IMR-90 (cell line): ENCODE measurements at regions not wholly inside any gene's neighbourhood (a gene's known extent, or its start where the extent isn't known, plus 50 kb on each side); places are given as distances from the start of the nearest gene placed in this dataset.

Experiments used
- ATAC-seq: fragments of 200-7000 bp; cut with Tn5 transposase; 2 replicates; pipeline ENCODE4 v1.9.1; 2020; ENCODE audit warnings: low read depth, mild to moderate bottlenecking, moderate library complexity
- BruUV-seq: library from RNA; stranded (reverse); fragments of 400-500 nt; replicated peaks from 2 replicates; lab custom pipeline; 2021; lab: Mats Ljungman, UMichigan
- CTCF ChIA-PET: fragments of 300-600 bp; formaldehyde crosslinking; extraction: SDS; loops from one replicate; lab custom pipeline; 2021; ENCODE audit warnings: antibody characterized with exemption; lab: Yijun Ruan, JAX
- POLR2A ChIA-PET: fragments of 300-600 bp; sonication (Branson Sonifier 250); formaldehyde crosslinking; loops from one replicate; lab custom pipeline; 2022; ENCODE audit warnings: antibody characterized with exemption; ENCODE audit not compliant: unreplicated experiment; lab: Charles Lee
- DNase-seq: peaks from one replicate; pipeline ENCODE4 v3.0.0; 2013
- H2AFZ ChIP-seq: replicated peaks from 2 replicates; pipeline ENCODE3; 2013; ENCODE audit warnings: low read length, mild to moderate bottlenecking; ENCODE audit not compliant: poor library complexity
- H2AK5ac ChIP-seq: 2 replicates; pipeline ENCODE4 v1.6.1; 2013; ENCODE audit warnings: low read depth, low read length, inconsistent platforms
- H2AK9ac ChIP-seq: replicated peaks from 2 replicates; pipeline ENCODE3; 2013; ENCODE audit warnings: mild to moderate bottlenecking, low read depth, low read length, moderate library complexity; ENCODE audit not compliant: poor library complexity
- H2BK120ac ChIP-seq: 2 replicates; pipeline ENCODE4 v1.6.1; 2013; ENCODE audit warnings: low read depth, low read length, inconsistent platforms
- H2BK15ac ChIP-seq: 3 replicates; pipeline ENCODE4 v1.6.1; 2013; ENCODE audit warnings: low read depth, low read length, inconsistent platforms
- H2BK20ac ChIP-seq: 2 replicates; pipeline ENCODE4 v1.6.1; 2013; ENCODE audit warnings: low read depth, mild to moderate bottlenecking, inconsistent platforms, low read length, moderate library complexity
- H2BK5ac ChIP-seq: 2 replicates; pipeline ENCODE4 v1.6.1; 2013; ENCODE audit warnings: mild to moderate bottlenecking, low read depth, low read length, inconsistent platforms; ENCODE audit not compliant: poor library complexity, severe bottlenecking
- H3K14ac ChIP-seq: replicated peaks from 2 replicates; pipeline ENCODE4 v1.6.1; 2013; ENCODE audit warnings: low read depth, low read length, inconsistent platforms
- H3K18ac ChIP-seq: 2 replicates; pipeline ENCODE4 v1.6.1; 2013; ENCODE audit warnings: low read depth, low read length, control low read depth
- H3K23ac ChIP-seq: 2 replicates; pipeline ENCODE4 v1.6.1; 2013; ENCODE audit warnings: low read depth, low read length, inconsistent platforms
- H3K27ac ChIP-seq: 2 replicates; pipeline ENCODE4 v1.5.1; 2013; ENCODE audit warnings: mild to moderate bottlenecking, control low read depth, low read length; ENCODE audit not compliant: insufficient read depth
- H3K27me3 ChIP-seq: 2 replicates; pipeline ENCODE4 v1.6.1; 2013; ENCODE audit warnings: low read length; ENCODE audit not compliant: control insufficient read depth, insufficient read depth
- H3K36me3 ChIP-seq: 2 replicates; pipeline ENCODE4 v1.6.1; 2013; ENCODE audit warnings: low read length, mixed read lengths; ENCODE audit not compliant: control insufficient read depth, insufficient read depth
- H3K4ac ChIP-seq: 2 replicates; pipeline ENCODE4 v1.6.1; 2013; ENCODE audit warnings: low read depth, low read length, inconsistent platforms
- H3K4me1 ChIP-seq: 2 replicates; pipeline ENCODE4 v1.6.1; 2013; ENCODE audit warnings: low read length, mixed read lengths; ENCODE audit not compliant: control insufficient read depth, insufficient read depth
- H3K4me2 ChIP-seq: 2 replicates; pipeline ENCODE4 v1.6.1; 2013; ENCODE audit warnings: low read depth, mild to moderate bottlenecking, control low read depth, low read length, moderate library complexity
- H3K4me3 ChIP-seq: 2 replicates; pipeline ENCODE4 v1.5.1; 2013; ENCODE audit warnings: low read depth, mild to moderate bottlenecking, control low read depth, low read length, moderate library complexity; ENCODE audit not compliant: insufficient read depth
- H3K56ac ChIP-seq: 2 replicates; pipeline ENCODE4 v1.6.1; 2013; ENCODE audit warnings: low read length, inconsistent platforms; ENCODE audit not compliant: insufficient read depth; ENCODE audit errors: extremely low read depth
- H3K79me1 ChIP-seq, 2 experiments: 2 replicates each; pipeline ENCODE4 v1.6.1; 2013; ENCODE audit warnings: low read length in 2 of 2, inconsistent platforms in 1 of 2, low read depth in 1 of 2
- H3K9ac ChIP-seq: 2 replicates; pipeline ENCODE4 v1.6.1; 2013; ENCODE audit warnings: low read depth, low read length, control low read depth
- H3K9me1 ChIP-seq: 2 replicates; pipeline ENCODE4 v1.6.1; 2013; ENCODE audit warnings: low read length, inconsistent platforms; ENCODE audit not compliant: insufficient read depth
- H3K9me3 ChIP-seq: 2 replicates; pipeline ENCODE4 v1.6.1; 2013; ENCODE audit warnings: low read length; ENCODE audit not compliant: control insufficient read depth, insufficient read depth
- H4K20me1 ChIP-seq: 2 replicates; pipeline ENCODE4 v1.6.1; 2013; ENCODE audit warnings: low read length, inconsistent platforms; ENCODE audit not compliant: insufficient read depth
- H4K5ac ChIP-seq: 2 replicates; pipeline ENCODE4 v1.6.1; 2013; ENCODE audit warnings: mild to moderate bottlenecking, low read depth, low read length, control low read depth
- H4K8ac ChIP-seq, 2 experiments: 2 replicates each; pipeline ENCODE4 v1.6.1; 2013; ENCODE audit warnings: low read depth in 2 of 2, low read length in 2 of 2, control low read depth in 1 of 2, inconsistent platforms in 1 of 2
- H4K91ac ChIP-seq: 2 replicates; pipeline ENCODE4 v1.6.1; 2013; ENCODE audit warnings: low read depth, low read length, inconsistent platforms; ENCODE audit not compliant: insufficient read depth
- BHLHE40 ChIP-seq: fragments of 150-350 bp; IDR thresholded peaks from 2 replicates; pipeline ENCODE4 v1.6.1; 2016; ENCODE audit warnings: mild to moderate bottlenecking, low read depth, low read length
- CEBPB ChIP-seq: IDR thresholded peaks from 2 replicates; pipeline ENCODE4 v1.6.1; 2012; ENCODE audit warnings: low read depth, low read length, improper control_type of control experiment
- CTCF ChIP-seq: conservative IDR thresholded peaks from 2 replicates; pipeline ENCODE4 v1.5.1; 2012; ENCODE audit warnings: mild to moderate bottlenecking, low read depth, low read length, improper control_type of control experiment
- MAFK ChIP-seq: IDR thresholded peaks from 2 replicates; pipeline ENCODE4 v1.6.1; 2012; ENCODE audit warnings: low read depth, low read length, improper control_type of control experiment
- MXI1 ChIP-seq: IDR thresholded peaks from 2 replicates; pipeline ENCODE4 v1.6.1; 2012; ENCODE audit warnings: low read depth, mild to moderate bottlenecking, low read length, moderate library complexity, borderline replicate concordance
- NFE2L2 ChIP-seq: fragments of 150-350 bp; IDR thresholded peaks from 2 replicates; pipeline ENCODE4 v1.6.1; 2016; ENCODE audit warnings: low read depth, mild to moderate bottlenecking, low read length
- POLR2A ChIP-seq: IDR thresholded peaks from 2 replicates; pipeline ENCODE4 v1.6.1; 2012; ENCODE audit warnings: mild to moderate bottlenecking, low read depth, low read length
- RAD21 ChIP-seq: IDR thresholded peaks from 2 replicates; pipeline ENCODE4 v1.6.1; 2012; ENCODE audit warnings: low read length, improper control_type of control experiment
- RFX5 ChIP-seq: IDR thresholded peaks from 2 replicates; pipeline ENCODE4 v1.8.0; 2012; ENCODE audit warnings: low read depth, mild to moderate bottlenecking, low read length, moderate library complexity
- SMC3 ChIP-seq: fragments of 150-350 bp; IDR thresholded peaks from 2 replicates; pipeline ENCODE4 v1.6.1; 2016; ENCODE audit warnings: low read depth, mild to moderate bottlenecking, antibody characterized with exemption, low read length, moderate library complexity
- USF2 ChIP-seq: fragments of 150-350 bp; IDR thresholded peaks from 2 replicates; pipeline ENCODE4 v1.6.1; 2017; ENCODE audit warnings: mild to moderate bottlenecking, antibody characterized with exemption, low read length, low read depth
- WGBS, 2 experiments: methylation state at CpG; one replicate each; pipeline versions ENCODE4 v1.1.5 to v1.1.7; 2013; ENCODE audit warnings: missing lambda C conversion rate in 2 of 2; ENCODE audit not compliant: insufficient read length in 1 of 2; ENCODE audit errors: extremely low coverage in 2 of 2; 5-methylcytosine and 5-hydroxymethylcytosine counted together
- dilution Hi-C: fragments of 300-500 bp; cut with HindIII; formaldehyde crosslinking; loops from one replicate; pipeline ENCODE4 v1.14.3; 2018; ENCODE audit warnings: low sequenced_read_pairs; ENCODE audit not compliant: unreplicated experiment
- in situ Hi-C: fragments of 300-500 bp; cut with MboI; formaldehyde crosslinking; loops from 3 replicates; pipeline ENCODE4 v1.14.3; 2019; ENCODE audit warnings: low sequenced_read_pairs, inconsistent platforms, mixed read lengths
- intact Hi-C: fragments of 100-400 bp; cut with micrococcal nuclease; formaldehyde crosslinking; loops from 2 replicates; pipeline ENCODE4 v1.10.0; 2022

GRCh38 chr3:23135026-23135785, 67.9 kb upstream of the UBE2E2 start:
- DNase-seq, result no peak
- Histone ChIP-seq H3K4me1 (no peaks in the 10 kb centered on the region), H3K27ac (no peak overlapping the region), H3K56ac (no peak overlapping the region), H3K14ac (no peak overlapping the region), H3K4ac (no peak overlapping the region), H4K20me1 (no peaks in the 10 kb centered on the region), H2BK20ac (no peak overlapping the region), H3K4me3 (no peak overlapping the region), H3K4me2 (no peak overlapping the region), H2AK5ac (no peak overlapping the region), H2BK5ac (no peak overlapping the region), H4K8ac (no peak overlapping the region), H2AK9ac (no peak overlapping the region), H3K23ac (no peak overlapping the region), H3K79me1 (no peaks in the 10 kb centered on the region), H3K27me3 (no peaks in the 10 kb centered on the region), H2AFZ (no peak overlapping the region), H3K18ac (no peak overlapping the region), H3K9ac (no peak overlapping the region), H4K5ac (no peak overlapping the region), H2BK15ac (no peak overlapping the region), H3K9me3 (no peaks in the 10 kb centered on the region), H2BK120ac (no peak overlapping the region), H4K91ac (no peak overlapping the region), H3K9me1 (no peaks in the 10 kb centered on the region), H3K36me3 (no peaks in the 10 kb centered on the region)
- ChIA-PET CTCF (no interaction called here), POLR2A (no interaction called here)
- in situ Hi-C loops, result no loop called here
- no TSS peak for BruUV-seq
- intact Hi-C loops, result no loop called here
- no CpG with 5 or more reads among the region's 12 CpGs for WGBS, 2 experiments
- dilution Hi-C loops, result no loop called here
- TF ChIP-seq USF2 (no peak), POLR2A (no peak), BHLHE40 (no peak), RFX5 (no peak), CTCF (no peak), MXI1 (no peak), SMC3 (no peak), NFE2L2 (no peak), CEBPB (no peak), MAFK (no peak), RAD21 (no peak)
- no peak for ATAC-seq
